HG03342 (cell line): ENCODE measurements at regions not wholly inside any gene's neighbourhood (a gene's known extent, or its start where the extent isn't known, plus 50 kb on each side); places are given as distances from the start of the nearest gene placed in this dataset.

Experiments
- ATAC-seq: cut with Tn5 transposase; IDR thresholded peaks from one replicate; pipeline ENCODE4 v1.9.1; 2021; ENCODE audit warnings: mild to moderate bottlenecking, moderate library complexity; ENCODE audit not compliant: unreplicated experiment

- ATAC-seq: no peak
Measured at GRCh38 chr16:73768786-73769203, 527.8 kb upstream of the PSMD7 start.

GRCh38 chr16:73764321-73764720 is 532.3 kb upstream of the PSMD7 start:
- no peak for ATAC-seq

- no peak for ATAC-seq
Measured at GRCh38 chr16:73756289-73757178, 540.1 kb upstream of the PSMD7 start.

GRCh38 chr16:73753931-73754330 is 542.7 kb upstream of the PSMD7 start:
- ATAC-seq: no peak

- ATAC-seq: no peak
Measured at GRCh38 chr16:73750639-73751038, 546.0 kb upstream of the PSMD7 start.

GRCh38 chr16:73747328-73747727 is 549.3 kb upstream of the PSMD7 start:
- ATAC-seq: no peak

- ATAC-seq: no peak
Measured at GRCh38 chr16:73746554-73746953, 550.1 kb upstream of the PSMD7 start.

- ATAC-seq: no peak
Measured at GRCh38 chr16:73743665-73744496, 552.7 kb upstream of the PSMD7 start.

- ATAC-seq: no peak
Measured at GRCh38 chr16:73739049-73739769, 557.4 kb upstream of the PSMD7 start.

- ATAC-seq: no peak
Measured at GRCh38 chr16:73738266-73738665, 558.3 kb upstream of the PSMD7 start.

- no peak for ATAC-seq
Measured at GRCh38 chr16:73737637-73738036, 559.0 kb upstream of the PSMD7 start.

GRCh38 chr16:73735954-73736353 is 560.7 kb upstream of the PSMD7 start:
- ATAC-seq: no peak

GRCh38 chr16:73735018-73735417 is 561.6 kb upstream of the PSMD7 start:
- no peak for ATAC-seq

GRCh38 chr16:73732681-73733080 is 563.9 kb upstream of the PSMD7 start:
- ATAC-seq: no peak

- no peak for ATAC-seq
Measured at GRCh38 chr16:73732143-73732542, 564.5 kb upstream of the PSMD7 start.

GRCh38 chr16:73730481-73731090 is 566.0 kb upstream of the PSMD7 start:
- ATAC-seq: no peak

GRCh38 chr16:73725156-73725555 is 571.5 kb upstream of the PSMD7 start:
- no peak for ATAC-seq

GRCh38 chr16:73724503-73724902 is 572.1 kb upstream of the PSMD7 start:
- no peak for ATAC-seq

GRCh38 chr16:73717266-73717974 is 579.2 kb upstream of the PSMD7 start:
- no peak for ATAC-seq

- ATAC-seq: no peak
Measured at GRCh38 chr16:73714976-73715375, 581.6 kb upstream of the PSMD7 start.
